Keratinocyte (primary cell): ENCODE measurements at regions not wholly inside any gene's neighbourhood (a gene's known extent, or its start where the extent isn't known, plus 50 kb on each side); places are given as distances from the start of the nearest gene placed in this dataset.

ENCODE experiments used
- EZH2 ChIP-seq: IDR thresholded peaks from one replicate; pipeline ENCODE4 v1.6.1; 2012; ENCODE audit warnings: inconsistent platforms, mild to moderate bottlenecking, low read length, moderate library complexity
- TF ChIP-seq, protein P1 (sequence below), 3 experiments: IDR thresholded peaks in 1 of 3; conservative IDR thresholded peaks in 1 of 3; optimal IDR thresholded peaks in 1 of 3; 2 replicates in 2 of 3; 3 replicates in 1 of 3; pipeline versions ENCODE3 to v1.5.1; 2011; ENCODE audit warnings: low read length in 3 of 3, mild to moderate bottlenecking in 3 of 3, moderate library complexity in 2 of 3, control low read depth in 1 of 3, inconsistent platforms in 1 of 3; ENCODE audit not compliant: insufficient read depth in 2 of 3; ENCODE audit errors: extremely low read depth in 1 of 3

GRCh38 chr14:86430853-86431252 is 900.9 kb downstream of the FLRT2 start:
- no peak for TF ChIP-seq EZH2
- TF ChIP-seq, protein P1, sequence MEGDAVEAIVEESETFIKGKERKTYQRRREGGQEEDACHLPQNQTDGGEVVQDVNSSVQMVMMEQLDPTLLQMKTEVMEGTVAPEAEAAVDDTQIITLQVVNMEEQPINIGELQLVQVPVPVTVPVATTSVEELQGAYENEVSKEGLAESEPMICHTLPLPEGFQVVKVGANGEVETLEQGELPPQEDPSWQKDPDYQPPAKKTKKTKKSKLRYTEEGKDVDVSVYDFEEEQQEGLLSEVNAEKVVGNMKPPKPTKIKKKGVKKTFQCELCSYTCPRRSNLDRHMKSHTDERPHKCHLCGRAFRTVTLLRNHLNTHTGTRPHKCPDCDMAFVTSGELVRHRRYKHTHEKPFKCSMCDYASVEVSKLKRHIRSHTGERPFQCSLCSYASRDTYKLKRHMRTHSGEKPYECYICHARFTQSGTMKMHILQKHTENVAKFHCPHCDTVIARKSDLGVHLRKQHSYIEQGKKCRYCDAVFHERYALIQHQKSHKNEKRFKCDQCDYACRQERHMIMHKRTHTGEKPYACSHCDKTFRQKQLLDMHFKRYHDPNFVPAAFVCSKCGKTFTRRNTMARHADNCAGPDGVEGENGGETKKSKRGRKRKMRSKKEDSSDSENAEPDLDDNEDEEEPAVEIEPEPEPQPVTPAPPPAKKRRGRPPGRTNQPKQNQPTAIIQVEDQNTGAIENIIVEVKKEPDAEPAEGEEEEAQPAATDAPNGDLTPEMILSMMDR (optimal IDR thresholded peaks at IDR 0.05 in 1 of 3, IDR thresholded peaks at IDR 0.05 in 1 of 3, conservative IDR thresholded peaks at IDR 0.05 in 1 of 3; ENCODE audit: extremely low read depth in 1 of 3, insufficient read depth in 2 of 3, low read length in 3 of 3), result no peak
